ENCODE measurements at regions not wholly inside any gene's neighbourhood (a gene's known extent, or its start where the extent isn't known, plus 50 kb on each side); places are given as distances from the start of the nearest gene placed in this dataset.

DNA sequence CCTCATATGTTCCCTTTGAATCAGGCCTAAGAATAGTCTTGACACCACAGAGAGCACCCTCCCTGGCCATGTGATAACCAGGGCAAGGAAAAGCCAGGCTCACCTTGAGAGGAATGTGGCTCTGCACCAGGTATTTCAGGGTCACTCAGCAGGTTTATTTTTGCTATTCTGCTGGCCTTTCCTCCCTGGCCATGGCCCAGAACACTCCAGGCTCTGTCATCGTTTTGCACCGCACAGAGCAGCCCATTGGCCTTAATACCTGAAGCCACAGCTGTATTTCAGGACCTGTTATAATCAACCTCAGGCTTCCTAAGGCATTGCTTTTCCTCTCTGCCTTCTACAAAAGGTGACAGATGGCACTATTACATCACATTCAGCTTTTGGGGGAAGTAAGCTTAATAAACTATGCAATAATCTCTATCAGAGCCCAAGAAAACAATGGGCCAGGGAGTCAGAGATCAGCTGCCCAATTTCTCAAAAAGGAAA is 668.3 kb downstream of the IRS1 start:
- TF ChIP-seq EZH2 (IDR thresholded peaks at IDR 0.05; ENCODE audit: insufficient read depth, poor library complexity, severe bottlenecking), result no peak
- TF ChIP-seq EZH2phosphoT487 (IDR thresholded peaks at IDR 0.05; ENCODE audit: insufficient read depth, low read depth), result no peak

Data from GM23248 (cell line).